Esophagus squamous epithelium (tissue), 5 donors: ENCODE measurements at regions not wholly inside any gene's neighbourhood (a gene's known extent, or its start where the extent isn't known, plus 50 kb on each side); places are given as distances from the start of the nearest gene placed in this dataset.

ENCODE experiments used
- DNase-seq: peaks from one replicate; lab custom pipeline; 2025; lab: John Stamatoyannopoulos, UW
- H3K27ac ChIP-seq, 4 donors: fragments of 200-600 bp; sonication (generic); one replicate each; pipeline ENCODE4 v1.5.1; 2016 to 2019; ENCODE audit warnings: mild to moderate bottlenecking in 1 of 4
- H3K27me3 ChIP-seq, 4 donors: fragments of 200-600 bp; sonication (generic); 1 replicate in 3 of 4; 2 replicates in 1 of 4; pipeline versions ENCODE4 v1.5.1 to v1.6.0; 2017 to 2021; ENCODE audit warnings: antibody characterized with exemption in 1 of 4
- H3K36me3 ChIP-seq, 3 donors: fragments of 200-600 bp; sonication (generic); one replicate each; pipeline ENCODE4 v1.5.1; 2016 to 2019
- H3K4me1 ChIP-seq, 3 donors: fragments of 200-600 bp; sonication (generic); one replicate each; pipeline ENCODE4 v1.5.1; 2017 to 2019
- H3K4me3 ChIP-seq, 4 donors: fragments of 200-600 bp; sonication (generic); 1 replicate in 3 of 4; 2 replicates in 1 of 4; pipeline ENCODE4 v1.5.1; 2016 to 2019; ENCODE audit warnings: mild to moderate bottlenecking in 2 of 4, moderate library complexity in 1 of 4
- H3K9me3 ChIP-seq, 3 donors: fragments of 200-600 bp; sonication (generic); one replicate each; pipeline ENCODE4 v1.5.1; 2016 to 2019
- CTCF ChIP-seq, 6 experiments: fragments of 450-650 bp in 4 of 6; fragments of 200-600 bp in 2 of 6; sonication (generic) in 2 of 6; IDR thresholded peaks; one replicate each; pipeline ENCODE4 v1.5.1; 2016 to 2019; ENCODE audit warnings: antibody characterized with exemption in 6 of 6, mild to moderate bottlenecking in 4 of 6, moderate library complexity in 4 of 6
- POLR2A ChIP-seq, 4 donors: fragments of 450-650 bp; IDR thresholded peaks; one replicate each; pipeline ENCODE4 v1.6.1; 2017; ENCODE audit warnings: antibody characterized with exemption in 4 of 4, mild to moderate bottlenecking in 4 of 4, moderate library complexity in 3 of 4
- WGBS, 2 donors: methylation state at CpG; one replicate each; pipeline ENCODE4 v1.1.5; 2018; 5-methylcytosine and 5-hydroxymethylcytosine counted together
- intact Hi-C: fragments of 100-400 bp; cut with DNase I; formaldehyde crosslinking; loops from one replicate; pipeline ENCODE4 v1.15.0; 2022
- donor health status: DM: yes; HTN: yes; CAD: no.

DNA sequence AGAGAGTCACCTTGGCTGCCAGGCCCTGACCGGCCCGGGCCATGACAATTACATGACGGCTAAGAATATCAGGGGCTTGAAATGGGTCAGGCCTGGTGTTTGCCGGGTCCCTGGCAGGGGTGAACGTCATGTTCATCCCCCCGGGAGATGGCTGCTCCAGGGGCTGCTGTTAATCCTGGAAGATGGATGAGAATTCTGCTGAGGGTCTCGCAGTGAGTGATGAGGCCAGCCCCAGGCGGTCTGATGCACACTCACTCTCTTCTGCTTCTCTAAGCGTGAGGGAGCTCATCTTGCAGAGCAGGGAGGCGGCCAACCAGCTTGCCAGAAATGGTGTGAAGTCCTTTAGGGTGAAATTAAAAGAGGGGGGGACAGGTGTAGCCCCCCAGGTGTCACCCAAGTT lies 101.3 kb upstream of the ANO1 start:
- Histone ChIP-seq H3K36me3 (no peaks in the 10 kb centered on the region), H3K27ac (no peak overlapping the region), H3K4me1 (no peaks in the 10 kb centered on the region), H3K4me3 (no peak overlapping the region), H3K27me3 (peaks cover 0 to 76% (median 0%) of the 10 kb centered on the region in 4 donors), H3K9me3 (no peaks in the 10 kb centered on the region)
- no peak for DNase-seq
- intact Hi-C loops: no loop called here
- 80 to 81% methylated on average over 5 to 9 of the region's 10 CpGs for WGBS, 2 donors
- TF ChIP-seq POLR2A (IDR thresholded peaks at IDR 0.05): no peak
- TF ChIP-seq CTCF (IDR thresholded peaks at IDR 0.05): no peak

GRCh38 chr11:69977951-69978350 lies 100.2 kb upstream of the ANO1 start:
- H3K4me3 ChIP-seq: no peak overlapping the region
- H3K27me3 ChIP-seq: peaks cover 0 to 80% (median 0%) of the 10 kb centered on the region in 4 donors
- H3K9me3 ChIP-seq: no peaks in the 10 kb centered on the region
- no peaks in the 10 kb centered on the region for H3K36me3 ChIP-seq
- DNase-seq: no peak
- no peaks in the 10 kb centered on the region for H3K4me1 ChIP-seq
- intact Hi-C loops: no loop called here
- 72 to 79% methylated on average over 6 to 12 of the region's 12 CpGs for WGBS, 2 donors
- H3K27ac ChIP-seq: no peak overlapping the region
- TF ChIP-seq CTCF (IDR thresholded peaks at IDR 0.05): no peak

DNA sequence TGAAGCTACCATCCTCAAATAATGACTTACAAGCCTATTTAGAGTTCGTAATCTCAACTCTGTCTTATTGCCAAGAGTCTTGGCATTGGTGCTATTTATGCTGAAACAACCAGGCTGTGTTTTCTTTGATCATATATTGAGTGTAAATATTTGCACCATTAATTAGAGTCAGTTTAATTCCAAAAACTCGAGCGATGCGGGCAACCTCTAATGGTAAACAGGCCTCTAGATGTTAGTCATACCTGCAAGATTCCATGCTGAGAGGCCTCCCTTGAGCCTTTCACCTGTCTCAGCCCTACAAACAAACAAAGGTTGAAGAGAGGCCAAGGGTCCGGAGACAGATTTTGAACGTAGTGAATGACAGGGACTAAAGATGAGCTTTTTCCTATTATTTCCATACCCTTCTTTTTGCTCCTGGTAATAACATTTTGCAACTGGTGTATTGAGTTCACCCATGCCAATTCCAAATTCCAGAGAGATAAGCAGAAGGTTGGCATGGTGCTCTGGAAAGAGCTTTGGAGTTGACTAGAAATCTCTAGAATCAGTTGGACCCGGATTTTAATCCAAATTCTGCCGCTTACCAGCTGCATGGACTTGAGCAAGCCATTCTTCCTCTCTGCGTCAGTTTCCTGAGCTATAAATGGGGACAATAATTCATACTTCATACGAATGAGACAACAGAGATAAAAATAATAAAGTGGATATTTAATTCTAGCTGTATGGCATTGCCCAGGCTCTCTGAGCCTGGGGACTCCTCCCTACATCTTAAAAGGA lies 99.1 kb upstream of the ANO1 start:
- Histone ChIP-seq H3K27ac (no peak overlapping the region), H3K27me3 (peaks cover 0 to 87% (median 2%) of the 10 kb centered on the region in 4 donors), H3K4me3 (no peak overlapping the region), H3K4me1 (peaks cover 0 to 5% (median 0%) of the 10 kb centered on the region in 3 donors), H3K9me3 (no peaks in the 10 kb centered on the region), H3K36me3 (no peaks in the 10 kb centered on the region)
- no peak for DNase-seq
- intact Hi-C loops: no loop called here
- no peak for TF ChIP-seq POLR2A (IDR thresholded peaks at IDR 0.05)
- no peak for TF ChIP-seq CTCF (IDR thresholded peaks at IDR 0.05)
- WGBS, 2 donors: 55 to 56% methylated on average over 9 to 10 of the region's 10 CpGs

GRCh38 chr11:69979632-69980031 lies 98.5 kb upstream of the ANO1 start:
- TF ChIP-seq CTCF (IDR thresholded peaks at IDR 0.05) (no peak), POLR2A (IDR thresholded peaks at IDR 0.05) (no peak)
- WGBS, 2 donors: 75 to 76% methylated on average over 9 of the region's 9 CpGs
- no peaks in the 10 kb centered on the region for H3K36me3 ChIP-seq

GRCh38 chr11:69981119-69981784 lies 96.9 kb upstream of the ANO1 start:
- peaks cover 4 to 92% (median 18%) of the 10 kb centered on the region in 4 donors for H3K27me3 ChIP-seq
- no peaks in the 10 kb centered on the region for H3K36me3 ChIP-seq
- DNase-seq: no peak
- WGBS, 2 donors: 53 to 77% methylated on average over 8 to 11 of the region's 15 CpGs
- no peaks in the 10 kb centered on the region for H3K9me3 ChIP-seq
- H3K4me1 ChIP-seq: peaks cover 0 to 24% (median 6%) of the 10 kb centered on the region in 3 donors
- TF ChIP-seq CTCF (IDR thresholded peaks at IDR 0.05) (no peak), POLR2A (IDR thresholded peaks at IDR 0.05) (no peak)
- no peak overlapping the region for H3K27ac ChIP-seq
- intact Hi-C loops: no loop called here
- H3K4me3 ChIP-seq: no peak overlapping the region

More at GRCh38 chr11:69979632-69980031, 98.5 kb upstream of the ANO1 start:
- peaks cover 0 to 8% (median 0%) of the 10 kb centered on the region in 3 donors for H3K4me1 ChIP-seq
- H3K27ac ChIP-seq: no peak overlapping the region
- H3K4me3 ChIP-seq: no peak overlapping the region
- H3K9me3 ChIP-seq: no peaks in the 10 kb centered on the region
- intact Hi-C loops: no loop called here
- no peak for DNase-seq
- H3K27me3 ChIP-seq: peaks cover 0 to 87% (median 4%) of the 10 kb centered on the region in 4 donors
